ENCODE measurements at regions not wholly inside any gene's neighbourhood (a gene's known extent, or its start where the extent isn't known, plus 50 kb on each side); places are given as distances from the start of the nearest gene placed in this dataset.

DNA sequence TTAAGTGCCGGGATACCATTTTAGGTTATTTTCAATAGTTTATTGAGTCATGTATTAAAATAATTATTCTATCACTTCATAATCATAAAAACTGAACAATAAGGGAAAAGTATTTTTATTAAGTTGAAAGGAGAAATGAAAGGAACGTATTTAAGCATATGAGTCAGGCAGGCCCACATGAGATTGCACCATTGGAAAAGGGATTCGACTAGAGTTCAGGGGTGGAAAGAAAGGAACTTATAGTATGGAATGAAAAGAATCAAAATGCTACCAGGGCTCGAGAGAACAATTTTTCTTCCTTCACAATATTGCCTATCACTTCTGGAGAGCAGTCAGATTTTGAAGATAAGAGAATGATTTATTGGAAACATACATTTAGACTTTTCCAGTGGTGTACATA is 516.5 kb upstream of the NETO1 start:
- TF ChIP-seq, protein P1, sequence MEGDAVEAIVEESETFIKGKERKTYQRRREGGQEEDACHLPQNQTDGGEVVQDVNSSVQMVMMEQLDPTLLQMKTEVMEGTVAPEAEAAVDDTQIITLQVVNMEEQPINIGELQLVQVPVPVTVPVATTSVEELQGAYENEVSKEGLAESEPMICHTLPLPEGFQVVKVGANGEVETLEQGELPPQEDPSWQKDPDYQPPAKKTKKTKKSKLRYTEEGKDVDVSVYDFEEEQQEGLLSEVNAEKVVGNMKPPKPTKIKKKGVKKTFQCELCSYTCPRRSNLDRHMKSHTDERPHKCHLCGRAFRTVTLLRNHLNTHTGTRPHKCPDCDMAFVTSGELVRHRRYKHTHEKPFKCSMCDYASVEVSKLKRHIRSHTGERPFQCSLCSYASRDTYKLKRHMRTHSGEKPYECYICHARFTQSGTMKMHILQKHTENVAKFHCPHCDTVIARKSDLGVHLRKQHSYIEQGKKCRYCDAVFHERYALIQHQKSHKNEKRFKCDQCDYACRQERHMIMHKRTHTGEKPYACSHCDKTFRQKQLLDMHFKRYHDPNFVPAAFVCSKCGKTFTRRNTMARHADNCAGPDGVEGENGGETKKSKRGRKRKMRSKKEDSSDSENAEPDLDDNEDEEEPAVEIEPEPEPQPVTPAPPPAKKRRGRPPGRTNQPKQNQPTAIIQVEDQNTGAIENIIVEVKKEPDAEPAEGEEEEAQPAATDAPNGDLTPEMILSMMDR (conservative IDR thresholded peaks at IDR 0.05; ENCODE audit: low read depth, low read length): no peak
- no peak for TF ChIP-seq EZH2 (IDR thresholded peaks at IDR 0.05; ENCODE audit: borderline replicate concordance, low read depth, low read length, poor library complexity, severe bottlenecking)

Data from A673 (cell line).